OCI-LY7 (cell line): ENCODE measurements at regions not wholly inside any gene's neighbourhood (a gene's known extent, or its start where the extent isn't known, plus 50 kb on each side); places are given as distances from the start of the nearest gene placed in this dataset.

Source experiments
- BruUV-seq: library from RNA; stranded (reverse); fragments of 400-500 nt; replicated peaks from 2 replicates; lab custom pipeline; 2021; lab: Mats Ljungman, UMichigan
- CTCF ChIA-PET: fragments of 300-600 bp; sonication (Branson Sonifier 250); formaldehyde crosslinking; loops from one replicate; lab custom pipeline; 2022; ENCODE audit warnings: antibody characterized with exemption; ENCODE audit not compliant: unreplicated experiment; lab: Charles Lee
- POLR2A ChIA-PET: fragments of 300-600 bp; sonication (Branson Sonifier 250); formaldehyde crosslinking; loops from one replicate; lab custom pipeline; 2022; ENCODE audit warnings: antibody characterized with exemption; lab: Charles Lee
- DNase-seq: peaks from one replicate; pipeline ENCODE4 v3.0.0-alpha.2; 2015; ENCODE audit warnings: low spot score
- H2AFZ ChIP-seq: fragments of 200-600 bp; sonication (generic), shearing (Covaris generic); 2 replicates; pipeline ENCODE4 v1.6.1; 2014; ENCODE audit warnings: mild to moderate bottlenecking, antibody characterized with exemption, low read length, moderate library complexity
- H3K27ac ChIP-seq: fragments of 200-600 bp; sonication (generic); 2 replicates; pipeline ENCODE4 v1.5.1; 2014; ENCODE audit warnings: mixed run types, low read depth, mild to moderate bottlenecking, moderate library complexity, low read length, inconsistent platforms; ENCODE audit not compliant: poor library complexity, severe bottlenecking
- H3K36me3 ChIP-seq: fragments of 200-600 bp; sonication (generic); 2 replicates; pipeline ENCODE4 v1.6.1; 2014; ENCODE audit warnings: mild to moderate bottlenecking, antibody characterized with exemption, low read length, moderate library complexity, mixed read lengths; ENCODE audit not compliant: insufficient read depth
- H3K4me1 ChIP-seq: fragments of 200-600 bp; sonication (generic); 2 replicates; pipeline ENCODE4 v1.5.1; 2014; ENCODE audit warnings: mild to moderate bottlenecking, low read length; ENCODE audit not compliant: insufficient read depth, poor library complexity, severe bottlenecking
- H3K4me2 ChIP-seq: fragments of 200-600 bp; sonication (generic); 2 replicates; pipeline ENCODE4 v1.6.1; 2014; ENCODE audit warnings: mild to moderate bottlenecking, low read length
- H3K4me3 ChIP-seq: fragments of 200-600 bp; sonication (generic); 2 replicates; pipeline ENCODE4 v1.5.1; 2014; ENCODE audit warnings: mild to moderate bottlenecking, low read depth, low read length; ENCODE audit not compliant: poor library complexity, severe bottlenecking
- H3K79me2 ChIP-seq: fragments of 200-600 bp; sonication (generic); 2 replicates; pipeline ENCODE4 v1.6.1; 2016; ENCODE audit warnings: low read depth, mild to moderate bottlenecking, low read length, moderate library complexity, mixed read lengths; ENCODE audit not compliant: insufficient read depth
- H3K9me2 ChIP-seq: fragments of 200-600 bp; sonication (generic); 2 replicates; pipeline ENCODE4 v1.6.1; 2016; ENCODE audit warnings: mild to moderate bottlenecking, low read length, mixed read lengths; ENCODE audit not compliant: insufficient read depth
- H3K9me3 ChIP-seq: fragments of 200-600 bp; sonication (generic); 2 replicates; pipeline ENCODE4 v1.6.1; 2014; ENCODE audit warnings: mild to moderate bottlenecking, mixed run types, low read length, mixed read lengths
- H4K20me1 ChIP-seq: fragments of 200-600 bp; sonication (generic); 2 replicates; pipeline ENCODE4 v1.6.1; 2014; ENCODE audit warnings: mild to moderate bottlenecking, antibody characterized with exemption, low read length, moderate library complexity, mixed read lengths; ENCODE audit not compliant: insufficient read depth
- CTCF ChIP-seq: fragments of 200-600 bp; sonication (generic); conservative IDR thresholded peaks from 2 replicates; pipeline ENCODE4 v1.5.1; 2014; ENCODE audit warnings: mild to moderate bottlenecking, antibody characterized with exemption, low read length, moderate library complexity, mixed read lengths
- EZH2phosphoT487 ChIP-seq: fragments of 200-600 bp; sonication (generic); IDR thresholded peaks from 2 replicates; pipeline ENCODE4 v1.6.1; 2018; ENCODE audit warnings: low read depth, borderline replicate concordance, mild to moderate bottlenecking, mixed run types, antibody characterized with exemption, low read length, moderate library complexity, mixed read lengths
- intact Hi-C: fragments of 100-400 bp; cut with micrococcal nuclease; formaldehyde crosslinking; loops from one replicate; pipeline ENCODE4 v1.10.0; 2022; ENCODE audit not compliant: unreplicated experiment

GRCh38 chr3:35537265-35537664 is 102.1 kb upstream of the ARPP21 start:
- Histone ChIP-seq H3K4me3 (no peak overlapping the region), H2AFZ (peak overlapping the region; percentile 44; the same call in 1 of the 2 replicates), H3K4me1 (no peaks in the 10 kb centered on the region), H3K36me3 (no peaks in the 10 kb centered on the region), H3K27ac (no peak overlapping the region), H3K9me2 (no peaks in the 10 kb centered on the region), H3K4me2 (no peak overlapping the region), H4K20me1 (no peaks in the 10 kb centered on the region), H3K79me2 (no peaks in the 10 kb centered on the region), H3K9me3 (no peaks in the 10 kb centered on the region)
- ChIA-PET CTCF (no interaction called here), POLR2A (interaction anchor here (1.0 to 2.8 kb wide), 3 partner anchors 10 to 21 kb away, joined by 3 to 6 read pairs (median 3); no protein-coding TSS in a partner anchor)
- intact Hi-C loops, result no loop called here
- no TSS peak for BruUV-seq
- TF ChIP-seq EZH2phosphoT487 (no peak), CTCF (no peak)
- DNase-seq, result no peak

- no peak overlapping the region for H3K4me3 ChIP-seq
- no peak overlapping the region; the same call in 1 of the 2 replicates for H2AFZ ChIP-seq
- CTCF ChIA-PET, result no interaction called here
- no peaks in the 10 kb centered on the region for H4K20me1 ChIP-seq
- H3K27ac ChIP-seq, result no peak overlapping the region
- no peaks in the 10 kb centered on the region for H3K4me1 ChIP-seq
- no TSS peak for BruUV-seq
- TF ChIP-seq CTCF (0 out of 2 replicates have a peak, but pooled peaks have one; percentile 16), EZH2phosphoT487 (no peak)
- no peaks in the 10 kb centered on the region for H3K9me2 ChIP-seq
- POLR2A ChIA-PET, result interaction anchor here (0.6 kb wide), 1 partner anchor 1626 kb away, joined by 6 read pairs; no protein-coding TSS in a partner anchor
- H3K79me2 ChIP-seq, result no peaks in the 10 kb centered on the region
- no peaks in the 10 kb centered on the region for H3K9me3 ChIP-seq
- no peak for DNase-seq
- H3K4me2 ChIP-seq, result no peak overlapping the region
- intact Hi-C loops, result no loop called here
- H3K36me3 ChIP-seq, result no peaks in the 10 kb centered on the region
These were observed 94.3 kb upstream of the ARPP21 start for GRCh38 chr3:35544976-35545375.

- H3K36me3 ChIP-seq, result no peaks in the 10 kb centered on the region
- BruUV-seq, result no TSS peak
- CTCF ChIA-PET, result no interaction called here
- no peak overlapping the region for H3K27ac ChIP-seq
- H3K9me2 ChIP-seq, result no peaks in the 10 kb centered on the region
- TF ChIP-seq CTCF, result no peak
- TF ChIP-seq EZH2phosphoT487, result no peak
- H3K79me2 ChIP-seq, result no peaks in the 10 kb centered on the region
- no peaks in the 10 kb centered on the region for H3K9me3 ChIP-seq
- no peak for DNase-seq
- intact Hi-C loops, result no loop called here
- POLR2A ChIA-PET, result no interaction called here
- no peaks in the 10 kb centered on the region for H3K4me1 ChIP-seq
- no peak overlapping the region for H2AFZ ChIP-seq
- no peak overlapping the region for H3K4me2 ChIP-seq
- no peaks in the 10 kb centered on the region for H4K20me1 ChIP-seq
- H3K4me3 ChIP-seq, result no peak overlapping the region
These were observed 89.6 kb upstream of the ARPP21 start for GRCh38 chr3:35549690-35550089.
